Esophagus squamous epithelium (tissue), 5 donors: ENCODE measurements at regions not wholly inside any gene's neighbourhood (a gene's known extent, or its start where the extent isn't known, plus 50 kb on each side); places are given as distances from the start of the nearest gene placed in this dataset.

Experiments
- DNase-seq: peaks from one replicate; lab custom pipeline; 2025; lab: John Stamatoyannopoulos, UW
- H3K27ac ChIP-seq, 4 donors: fragments of 200-600 bp; sonication (generic); one replicate each; pipeline ENCODE4 v1.5.1; 2016 to 2019; ENCODE audit warnings: mild to moderate bottlenecking in 1 of 4
- H3K27me3 ChIP-seq, 4 donors: fragments of 200-600 bp; sonication (generic); 1 replicate in 3 of 4; 2 replicates in 1 of 4; pipeline versions ENCODE4 v1.5.1 to v1.6.0; 2017 to 2021; ENCODE audit warnings: antibody characterized with exemption in 1 of 4
- H3K36me3 ChIP-seq, 3 donors: fragments of 200-600 bp; sonication (generic); one replicate each; pipeline ENCODE4 v1.5.1; 2016 to 2019
- H3K4me1 ChIP-seq, 3 donors: fragments of 200-600 bp; sonication (generic); one replicate each; pipeline ENCODE4 v1.5.1; 2017 to 2019
- H3K4me3 ChIP-seq, 4 donors: fragments of 200-600 bp; sonication (generic); 1 replicate in 3 of 4; 2 replicates in 1 of 4; pipeline ENCODE4 v1.5.1; 2016 to 2019; ENCODE audit warnings: mild to moderate bottlenecking in 2 of 4, moderate library complexity in 1 of 4
- H3K9me3 ChIP-seq, 3 donors: fragments of 200-600 bp; sonication (generic); one replicate each; pipeline ENCODE4 v1.5.1; 2016 to 2019
- POLR2A ChIP-seq, 4 donors: fragments of 450-650 bp; IDR thresholded peaks; one replicate each; pipeline ENCODE4 v1.6.1; 2017; ENCODE audit warnings: antibody characterized with exemption in 4 of 4, mild to moderate bottlenecking in 4 of 4, moderate library complexity in 3 of 4
- WGBS, 2 donors: methylation state at CpG; one replicate each; pipeline ENCODE4 v1.1.5; 2018; 5-methylcytosine and 5-hydroxymethylcytosine counted together
- intact Hi-C: fragments of 100-400 bp; cut with DNase I; formaldehyde crosslinking; loops from one replicate; pipeline ENCODE4 v1.15.0; 2022
- TF ChIP-seq, protein P1 (sequence below), 6 experiments: fragments of 450-650 bp in 4 of 6; fragments of 200-600 bp in 2 of 6; sonication (generic) in 2 of 6; IDR thresholded peaks; one replicate each; pipeline ENCODE4 v1.5.1; 2016 to 2019; ENCODE audit warnings: antibody characterized with exemption in 6 of 6, mild to moderate bottlenecking in 4 of 6, moderate library complexity in 4 of 6
- donor health status: DM: yes; HTN: yes; CAD: no.

DNA sequence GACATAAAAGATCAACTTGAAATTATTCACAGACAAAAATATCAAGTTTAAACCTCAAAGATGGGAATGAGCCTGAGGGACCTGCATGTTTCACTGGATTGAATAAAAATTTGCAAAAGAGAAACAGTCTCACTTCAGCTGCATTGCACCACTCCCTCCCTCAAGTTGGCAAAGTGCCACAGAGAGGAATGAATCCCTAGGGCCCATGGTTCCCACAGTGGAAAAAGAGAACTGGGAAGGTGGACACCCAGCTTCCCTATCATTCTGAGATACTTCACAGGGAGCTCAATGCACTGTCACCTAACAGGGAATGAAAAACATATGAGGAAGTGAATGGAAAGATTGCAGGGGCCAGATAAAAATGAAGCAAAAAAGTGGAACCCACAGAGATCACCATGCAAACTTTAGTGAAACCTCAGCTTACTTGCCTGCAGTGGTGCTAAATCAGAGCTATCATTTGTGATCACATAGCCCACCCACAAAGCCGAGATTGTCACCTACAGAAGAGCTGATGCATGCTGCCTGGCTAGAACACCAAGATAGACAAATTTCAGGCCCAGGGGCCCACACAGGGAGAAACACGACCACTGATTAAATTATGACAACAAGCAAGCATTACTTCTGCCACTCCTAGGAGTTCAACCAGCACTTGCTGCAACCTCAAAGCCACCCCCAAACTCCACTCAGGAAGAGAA lies 911.3 kb downstream of the LRFN5 start:
- Histone ChIP-seq H3K27me3 (no peaks in the 10 kb centered on the region), H3K4me1 (no peaks in the 10 kb centered on the region), H3K4me3 (no peak overlapping the region), H3K27ac (no peak overlapping the region), H3K36me3 (no peaks in the 10 kb centered on the region), H3K9me3 (no peaks in the 10 kb centered on the region)
- no peak for TF ChIP-seq POLR2A (IDR thresholded peaks at IDR 0.05)
- TF ChIP-seq, protein P1, sequence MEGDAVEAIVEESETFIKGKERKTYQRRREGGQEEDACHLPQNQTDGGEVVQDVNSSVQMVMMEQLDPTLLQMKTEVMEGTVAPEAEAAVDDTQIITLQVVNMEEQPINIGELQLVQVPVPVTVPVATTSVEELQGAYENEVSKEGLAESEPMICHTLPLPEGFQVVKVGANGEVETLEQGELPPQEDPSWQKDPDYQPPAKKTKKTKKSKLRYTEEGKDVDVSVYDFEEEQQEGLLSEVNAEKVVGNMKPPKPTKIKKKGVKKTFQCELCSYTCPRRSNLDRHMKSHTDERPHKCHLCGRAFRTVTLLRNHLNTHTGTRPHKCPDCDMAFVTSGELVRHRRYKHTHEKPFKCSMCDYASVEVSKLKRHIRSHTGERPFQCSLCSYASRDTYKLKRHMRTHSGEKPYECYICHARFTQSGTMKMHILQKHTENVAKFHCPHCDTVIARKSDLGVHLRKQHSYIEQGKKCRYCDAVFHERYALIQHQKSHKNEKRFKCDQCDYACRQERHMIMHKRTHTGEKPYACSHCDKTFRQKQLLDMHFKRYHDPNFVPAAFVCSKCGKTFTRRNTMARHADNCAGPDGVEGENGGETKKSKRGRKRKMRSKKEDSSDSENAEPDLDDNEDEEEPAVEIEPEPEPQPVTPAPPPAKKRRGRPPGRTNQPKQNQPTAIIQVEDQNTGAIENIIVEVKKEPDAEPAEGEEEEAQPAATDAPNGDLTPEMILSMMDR (IDR thresholded peaks at IDR 0.05) = no peak
- intact Hi-C loops = no loop called here
- WGBS, 2 donors = 42 to 73% methylated on average over 2 of the region's 2 CpGs
- DNase-seq = no peak

DNA sequence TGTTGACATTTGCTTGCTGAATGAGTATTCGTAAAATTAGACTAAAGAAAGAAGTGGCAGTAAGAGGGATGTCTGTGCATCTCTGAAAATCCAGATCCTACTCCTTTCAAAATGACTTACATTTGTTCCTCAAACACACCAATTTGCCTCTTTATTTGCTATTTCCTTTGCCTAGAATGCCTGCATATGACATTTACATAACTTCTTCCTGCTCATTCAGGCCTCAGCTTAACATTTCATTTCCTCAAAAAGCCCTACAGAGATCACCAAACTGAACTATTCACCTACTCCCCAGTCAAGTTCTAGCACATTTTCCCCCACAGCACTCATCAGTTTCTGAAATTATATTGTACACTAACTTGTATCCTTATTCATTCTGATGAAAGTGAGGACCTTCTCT lies 907.2 kb downstream of the LRFN5 start:
- no peak for DNase-seq
- TF ChIP-seq, protein P1 (IDR thresholded peaks at IDR 0.05) = no peak
- no peak for TF ChIP-seq POLR2A (IDR thresholded peaks at IDR 0.05)
- H3K36me3 ChIP-seq = no peaks in the 10 kb centered on the region
- no peaks in the 10 kb centered on the region for H3K4me1 ChIP-seq
- no peaks in the 10 kb centered on the region for H3K9me3 ChIP-seq
- no peaks in the 10 kb centered on the region for H3K27me3 ChIP-seq
- H3K4me3 ChIP-seq = no peak overlapping the region
- intact Hi-C loops = no loop called here
- H3K27ac ChIP-seq = no peak overlapping the region
- WGBS, 2 donors = 83% methylated on average over 1 of the region's 1 CpG

DNA sequence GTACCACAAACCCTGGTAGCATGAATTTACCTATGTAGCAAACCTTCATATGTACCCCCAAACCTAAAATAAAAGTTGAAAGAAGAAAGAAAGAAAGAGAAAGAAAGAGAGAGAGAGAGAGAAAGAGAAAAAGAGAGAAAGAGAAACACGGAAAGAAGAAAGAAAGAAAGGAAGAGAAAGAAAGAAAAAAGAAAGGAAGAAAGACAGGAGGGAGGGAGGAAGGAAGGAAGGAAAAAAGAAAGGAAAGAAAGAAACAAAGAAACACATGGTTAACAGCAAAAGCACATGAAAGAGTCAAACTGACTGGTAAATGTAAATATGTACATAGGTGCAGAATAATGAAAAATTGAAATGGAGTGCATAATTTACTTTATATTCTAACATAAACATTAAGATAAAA lies 903.4 kb downstream of the LRFN5 start:
- no peaks in the 10 kb centered on the region for H3K9me3 ChIP-seq
- H3K27ac ChIP-seq = no peak overlapping the region
- TF ChIP-seq, protein P1 (IDR thresholded peaks at IDR 0.05) = no peak
- no peak for TF ChIP-seq POLR2A (IDR thresholded peaks at IDR 0.05)
- H3K36me3 ChIP-seq = no peaks in the 10 kb centered on the region
- no peaks in the 10 kb centered on the region for H3K4me1 ChIP-seq
- intact Hi-C loops = no loop called here
- no peak for DNase-seq
- H3K4me3 ChIP-seq = no peak overlapping the region
- WGBS, 2 donors = 62 to 94% methylated on average over 1 of the region's 1 CpG
- no peaks in the 10 kb centered on the region for H3K27me3 ChIP-seq

DNA sequence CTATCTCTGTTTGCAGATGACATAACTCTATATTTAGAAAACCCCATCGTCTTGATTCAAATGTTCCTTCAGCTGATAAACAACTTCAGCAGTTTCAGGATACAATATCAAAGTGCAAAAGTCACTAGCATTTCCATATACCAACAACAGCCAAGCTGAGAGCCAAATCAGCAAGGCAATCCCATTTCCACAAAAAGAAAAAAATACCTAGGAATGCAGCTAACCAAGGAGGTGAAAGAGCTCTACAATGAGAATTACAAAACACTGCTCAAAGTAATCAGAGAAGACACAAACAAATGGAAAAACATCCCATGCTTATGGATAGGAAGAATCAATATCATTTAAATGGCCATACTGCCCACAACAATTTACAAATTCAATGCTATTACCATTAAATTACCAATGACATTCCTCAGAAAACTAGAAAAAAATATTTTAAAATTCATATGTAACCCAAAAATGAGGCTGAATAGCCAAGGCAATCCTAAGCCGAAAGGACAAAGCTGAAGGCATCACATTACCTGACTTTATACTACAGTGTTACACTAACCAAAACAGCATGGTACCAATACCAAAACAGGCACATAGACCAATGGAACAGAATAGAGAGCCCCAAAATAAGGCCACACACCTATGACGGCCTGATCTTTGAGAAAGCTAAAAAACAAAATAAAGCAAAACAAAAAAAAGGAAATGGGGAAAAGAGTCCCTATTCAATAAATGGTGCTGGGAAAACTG lies 901.7 kb downstream of the LRFN5 start:
- intact Hi-C loops = no loop called here
- Histone ChIP-seq H3K4me1 (no peaks in the 10 kb centered on the region), H3K4me3 (no peak overlapping the region), H3K27ac (no peak overlapping the region), H3K9me3 (no peaks in the 10 kb centered on the region), H3K27me3 (no peaks in the 10 kb centered on the region), H3K36me3 (no peaks in the 10 kb centered on the region)
- no peak for DNase-seq
- TF ChIP-seq POLR2A (IDR thresholded peaks at IDR 0.05) = no peak
- TF ChIP-seq, protein P1 (IDR thresholded peaks at IDR 0.05) = no peak
- 72 to 82% methylated on average over 2 to 3 of the region's 3 CpGs for WGBS, 2 donors

DNA sequence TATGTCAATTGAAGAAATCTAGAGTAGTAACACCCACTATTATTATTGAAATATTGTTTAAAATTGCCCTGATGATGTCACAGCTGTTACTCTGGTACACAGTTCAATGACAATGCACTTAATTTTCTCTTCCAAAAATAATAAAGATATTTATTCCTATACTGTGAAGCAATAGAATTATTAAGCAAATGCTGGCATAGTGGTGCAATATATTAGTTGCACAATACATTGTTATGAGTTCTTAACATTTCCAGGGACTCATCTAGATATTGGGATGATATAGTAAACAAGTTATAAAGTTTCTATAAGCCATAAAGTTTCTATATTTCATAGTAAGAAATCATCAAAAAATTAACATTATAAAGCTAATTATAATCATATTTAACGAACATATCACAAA lies 897.8 kb downstream of the LRFN5 start:
- intact Hi-C loops = no loop called here
- 52 to 56% methylated on average over 1 of the region's 1 CpG for WGBS, 2 donors
- no peak for TF ChIP-seq POLR2A (IDR thresholded peaks at IDR 0.05)
- TF ChIP-seq, protein P1 (IDR thresholded peaks at IDR 0.05) = no peak
- no peak overlapping the region for H3K4me3 ChIP-seq
- no peaks in the 10 kb centered on the region for H3K27me3 ChIP-seq
- H3K4me1 ChIP-seq = no peaks in the 10 kb centered on the region
- no peak for DNase-seq
- H3K9me3 ChIP-seq = no peaks in the 10 kb centered on the region
- H3K36me3 ChIP-seq = no peaks in the 10 kb centered on the region
- no peak overlapping the region for H3K27ac ChIP-seq
